ENCODE measurements at regions not wholly inside any gene's neighbourhood (a gene's known extent, or its start where the extent isn't known, plus 50 kb on each side); places are given as distances from the start of the nearest gene placed in this dataset.

- TF ChIP-seq SCRT1 (tag by site-specific recombination; IDR thresholded peaks at IDR 0.05; ENCODE audit: borderline replicate concordance) (no peak), ZBTB7A (tag by site-specific recombination; IDR thresholded peaks at IDR 0.05; ENCODE audit: low read depth) (no peak), ZSCAN16 (tag by site-specific recombination; IDR thresholded peaks at IDR 0.05) (no peak)
These were observed 474.2 kb downstream of the KLF5 start for GRCh38 chr13:73532987-73533510.

Data from HEK293 (cell line).